GM12864 (cell line): ENCODE measurements at regions not wholly inside any gene's neighbourhood (a gene's known extent, or its start where the extent isn't known, plus 50 kb on each side); places are given as distances from the start of the nearest gene placed in this dataset.
"Not testable (repeated sequence)": the region's sequence is repeated elsewhere in the genome, so short reads cannot be mapped to it uniquely, and the experiment has no call there.

Experiments used
- DNase-seq: peaks from one replicate; pipeline ENCODE4 v3.0.0-alpha.2; 2011; ENCODE audit warnings: low read depth
- H3K4me3 ChIP-seq: 2 replicates; pipeline ENCODE4 v1.5.1; 2011; ENCODE audit warnings: mild to moderate bottlenecking, low read depth, low read length, control low read depth
- CTCF ChIP-seq: IDR thresholded peaks from 2 replicates; pipeline ENCODE4 v1.5.1; 2011; ENCODE audit warnings: low read depth, mild to moderate bottlenecking, moderate library complexity, low read length, control low read depth, inconsistent platforms; ENCODE audit errors: missing control alignments

DNA sequence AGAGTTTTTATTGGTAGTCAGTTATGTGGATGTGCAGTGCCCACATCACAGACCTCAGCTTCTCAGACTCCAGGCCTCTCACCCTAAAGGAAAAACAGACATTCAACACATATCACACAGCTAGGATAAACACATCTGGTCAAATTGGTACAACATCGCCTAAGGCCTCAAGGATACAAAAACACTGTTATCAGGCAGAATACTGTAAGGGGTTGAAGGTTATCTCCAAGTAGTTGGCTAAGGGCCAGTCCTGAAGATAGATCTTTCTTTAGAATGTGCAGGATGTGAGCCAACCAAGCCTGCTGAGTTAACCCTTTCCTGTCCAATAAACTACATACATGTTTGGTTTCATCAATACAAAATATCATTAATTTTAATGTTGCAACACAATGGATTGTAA lies 308.4 kb upstream of the GJE1 start:
- H3K4me3 ChIP-seq = no peak overlapping the region
- no peak for DNase-seq
- no peak for TF ChIP-seq CTCF

- not testable (repeated sequence) for H3K4me3 ChIP-seq
These were observed 317.7 kb upstream of the GJE1 start for GRCh38 chr6:141815039-141815438.

DNA sequence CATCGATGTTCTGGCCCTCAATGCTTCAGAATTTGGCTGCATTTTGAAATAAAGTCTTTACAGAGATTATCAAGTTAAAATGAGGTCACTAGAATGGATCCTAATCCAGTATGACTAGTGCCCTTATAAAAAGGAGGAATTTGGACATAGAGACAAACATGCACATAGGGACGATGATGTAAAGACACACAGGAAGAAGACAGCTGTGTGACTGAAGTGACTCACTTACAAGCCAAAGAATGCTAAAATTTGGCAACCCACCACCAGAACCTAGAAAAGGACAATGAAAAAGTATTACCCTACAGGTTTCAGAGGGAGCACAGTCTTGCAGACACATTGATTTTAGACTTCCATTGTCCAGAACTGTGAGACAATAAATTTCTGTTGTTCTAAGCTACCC lies 322.8 kb upstream of the GJE1 start:
- TF ChIP-seq CTCF = no peak
- DNase-seq = no peak
- no peak overlapping the region for H3K4me3 ChIP-seq

More at GRCh38 chr6:141815039-141815438, 317.7 kb upstream of the GJE1 start:
- not testable (repeated sequence) for DNase-seq

DNA sequence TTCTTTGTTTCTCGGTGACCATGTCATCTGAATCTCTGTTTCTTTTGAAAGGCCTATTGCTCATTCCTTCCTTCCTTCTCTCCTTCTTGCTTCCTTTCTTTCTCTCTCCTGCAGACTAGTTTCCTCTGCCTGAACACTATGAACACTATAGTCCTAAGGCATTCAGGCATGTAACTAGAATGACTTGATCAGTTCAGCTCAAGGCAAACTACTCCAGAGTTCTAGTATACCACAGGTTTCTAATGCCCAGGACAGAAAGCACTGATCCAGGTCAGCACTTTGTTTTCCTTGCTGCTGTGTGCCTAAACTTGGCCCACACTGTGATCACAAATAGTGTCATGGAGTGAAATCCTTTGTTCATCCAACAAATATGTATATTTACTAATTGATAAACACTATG lies 324.1 kb upstream of the GJE1 start:
- no peak for TF ChIP-seq CTCF
- no peak for DNase-seq
- no peak overlapping the region for H3K4me3 ChIP-seq

GRCh38 chr6:141800973-141801372 lies 331.8 kb upstream of the GJE1 start:
- H3K4me3 ChIP-seq, DNase-seq: not testable (repeated sequence)

- H3K4me3 ChIP-seq = no peak overlapping the region
- no peak for DNase-seq
- TF ChIP-seq CTCF = no peak
These were observed 341.8 kb upstream of the GJE1 start for GRCh38 chr6:141790921-141791320.

DNA sequence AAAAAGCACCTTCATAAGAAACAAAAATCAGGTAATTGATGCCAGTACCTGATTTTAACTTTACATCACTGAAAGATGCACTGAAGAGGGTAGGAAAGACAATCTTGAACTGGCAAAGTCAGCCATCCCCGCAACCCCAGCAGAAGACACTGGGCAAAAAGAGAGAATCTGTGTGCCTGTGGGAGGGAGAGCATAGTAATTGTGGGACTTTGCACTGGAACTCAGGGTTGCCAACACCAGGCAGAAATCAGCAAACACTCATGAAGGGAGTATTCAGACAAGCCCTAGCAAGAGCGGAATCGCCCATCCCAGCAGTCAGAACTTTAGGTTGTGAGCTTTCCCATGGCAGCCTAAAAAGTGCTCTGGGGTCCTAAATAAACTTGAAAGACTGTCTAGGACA lies 344.6 kb upstream of the GJE1 start:
- TF ChIP-seq CTCF = no peak
- no peak overlapping the region for H3K4me3 ChIP-seq
- no peak for DNase-seq

GRCh38 chr6:141783585-141783984 lies 349.1 kb upstream of the GJE1 start:
- H3K4me3 ChIP-seq = no peak overlapping the region
- no peak for TF ChIP-seq CTCF
- DNase-seq = no peak
